ENCODE measurements at regions not wholly inside any gene's neighbourhood (a gene's known extent, or its start where the extent isn't known, plus 50 kb on each side); places are given as distances from the start of the nearest gene placed in this dataset.

DNA sequence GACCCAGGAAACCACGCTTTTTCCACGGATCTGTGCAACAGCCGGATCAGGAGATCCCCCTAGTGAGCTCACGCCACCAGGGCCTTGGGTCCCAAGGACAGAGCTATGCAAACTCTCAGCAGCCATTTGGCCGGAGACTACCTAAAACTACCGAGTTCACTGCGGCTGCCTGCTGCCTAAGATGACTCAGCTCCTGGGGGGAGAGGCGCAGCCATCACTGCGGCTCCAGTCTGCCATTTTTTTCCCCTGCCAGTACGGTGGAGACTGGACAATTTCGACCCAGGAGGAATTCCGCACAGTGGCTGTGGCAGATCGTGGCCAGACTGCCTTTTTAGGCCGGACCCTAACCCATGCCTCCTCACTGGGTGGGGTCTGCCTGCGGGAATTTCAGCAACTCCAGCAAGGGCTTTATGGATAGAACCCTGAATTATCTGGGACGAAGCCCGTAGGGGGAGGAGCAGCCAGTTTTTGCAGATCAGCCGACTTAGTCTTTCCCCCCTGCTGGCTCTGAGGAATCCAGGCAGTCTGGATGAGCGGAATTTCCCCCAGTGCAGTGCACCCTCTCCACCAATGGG is 424.9 kb upstream of the UBE2E3 start:
- no peaks in the 10 kb centered on the region for H4K20me1 ChIP-seq (ENCODE audit: low read length)
- H3K9ac ChIP-seq (ENCODE audit: low read length), result no peak overlapping the region
- H3K4me2 ChIP-seq (ENCODE audit: low read length), result no peak overlapping the region
- H3K79me2 ChIP-seq (ENCODE audit: low read length), result no peaks in the 10 kb centered on the region
- H3K36me3 ChIP-seq (ENCODE audit: low read depth, low read length), result no peaks in the 10 kb centered on the region
- no peaks in the 10 kb centered on the region for H3K27me3 ChIP-seq (ENCODE audit: low read length)
- no peaks in the 10 kb centered on the region for H3K9me3 ChIP-seq (ENCODE audit: low read length)
- no peak for DNase-seq
- TF ChIP-seq EZH2phosphoT487 (IDR thresholded peaks at IDR 0.05; ENCODE audit: borderline replicate concordance, low read length) (no peak), EZH2 (IDR thresholded peaks at IDR 0.05; ENCODE audit: low read length, unreplicated experiment) (no peak)
- TF ChIP-seq, protein P1, sequence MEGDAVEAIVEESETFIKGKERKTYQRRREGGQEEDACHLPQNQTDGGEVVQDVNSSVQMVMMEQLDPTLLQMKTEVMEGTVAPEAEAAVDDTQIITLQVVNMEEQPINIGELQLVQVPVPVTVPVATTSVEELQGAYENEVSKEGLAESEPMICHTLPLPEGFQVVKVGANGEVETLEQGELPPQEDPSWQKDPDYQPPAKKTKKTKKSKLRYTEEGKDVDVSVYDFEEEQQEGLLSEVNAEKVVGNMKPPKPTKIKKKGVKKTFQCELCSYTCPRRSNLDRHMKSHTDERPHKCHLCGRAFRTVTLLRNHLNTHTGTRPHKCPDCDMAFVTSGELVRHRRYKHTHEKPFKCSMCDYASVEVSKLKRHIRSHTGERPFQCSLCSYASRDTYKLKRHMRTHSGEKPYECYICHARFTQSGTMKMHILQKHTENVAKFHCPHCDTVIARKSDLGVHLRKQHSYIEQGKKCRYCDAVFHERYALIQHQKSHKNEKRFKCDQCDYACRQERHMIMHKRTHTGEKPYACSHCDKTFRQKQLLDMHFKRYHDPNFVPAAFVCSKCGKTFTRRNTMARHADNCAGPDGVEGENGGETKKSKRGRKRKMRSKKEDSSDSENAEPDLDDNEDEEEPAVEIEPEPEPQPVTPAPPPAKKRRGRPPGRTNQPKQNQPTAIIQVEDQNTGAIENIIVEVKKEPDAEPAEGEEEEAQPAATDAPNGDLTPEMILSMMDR (conservative IDR thresholded peaks at IDR 0.05; ENCODE audit: low read depth, low read length), result no peak
- POLR2A ChIA-PET (ENCODE audit: unreplicated experiment), result no interaction called here
- H3K4me3 ChIP-seq (ENCODE audit: low read length), result no peak overlapping the region
- H3K27ac ChIP-seq (ENCODE audit: low read length), result no peak overlapping the region
- CTCF ChIA-PET, result no interaction called here
- BruUV-seq (replicated peaks), result no TSS peak
- no peaks in the 10 kb centered on the region for H3F3A ChIP-seq (ENCODE audit: low read length, unreplicated experiment)
- H3K4me1 ChIP-seq (ENCODE audit: insufficient read depth, low read length), result no peaks in the 10 kb centered on the region
- no peak for ATAC-seq
- no peak overlapping the region for H2AFZ ChIP-seq (ENCODE audit: low read length)
- intact Hi-C loops (cut with micrococcal nuclease), result no loop called here
- no peaks in the 10 kb centered on the region for H3K9me2 ChIP-seq (replicated peaks; ENCODE audit: low read length)

GRCh38 chr2:180554330-180554729 is 426.1 kb upstream of the UBE2E3 start:
- DNase-seq (no peak), ATAC-seq (no peak)
- Histone ChIP-seq H3K9ac (ENCODE audit: low read length) (no peak overlapping the region), H4K20me1 (ENCODE audit: low read length) (no peaks in the 10 kb centered on the region), H3K4me1 (ENCODE audit: insufficient read depth, low read length) (no peaks in the 10 kb centered on the region), H3K27me3 (ENCODE audit: low read length) (no peaks in the 10 kb centered on the region), H3K9me3 (ENCODE audit: low read length) (no peaks in the 10 kb centered on the region), H3K27ac (ENCODE audit: low read length) (no peak overlapping the region), H2AFZ (ENCODE audit: low read length) (no peak overlapping the region), H3K36me3 (ENCODE audit: low read depth, low read length) (no peaks in the 10 kb centered on the region), H3K79me2 (ENCODE audit: low read length) (no peaks in the 10 kb centered on the region), H3K4me3 (ENCODE audit: low read length) (no peak overlapping the region), H3K9me2 (replicated peaks; ENCODE audit: low read length) (no peaks in the 10 kb centered on the region), H3K4me2 (ENCODE audit: low read length) (no peak overlapping the region), H3F3A (ENCODE audit: low read length, unreplicated experiment) (no peaks in the 10 kb centered on the region)
- POLR2A ChIA-PET (ENCODE audit: unreplicated experiment), result interaction anchor here (0.6 kb wide), 1 partner anchor 334 kb away, joined by 3 read pairs; no protein-coding TSS in a partner anchor
- CTCF ChIA-PET, result no interaction called here
- TF ChIP-seq, protein P1 (conservative IDR thresholded peaks at IDR 0.05; ENCODE audit: low read depth, low read length), result no peak
- TF ChIP-seq EZH2 (IDR thresholded peaks at IDR 0.05; ENCODE audit: low read length, unreplicated experiment) (no peak), EZH2phosphoT487 (IDR thresholded peaks at IDR 0.05; ENCODE audit: borderline replicate concordance, low read length) (no peak)
- BruUV-seq (replicated peaks), result no TSS peak
- intact Hi-C loops (cut with micrococcal nuclease), result no loop called here

DNA sequence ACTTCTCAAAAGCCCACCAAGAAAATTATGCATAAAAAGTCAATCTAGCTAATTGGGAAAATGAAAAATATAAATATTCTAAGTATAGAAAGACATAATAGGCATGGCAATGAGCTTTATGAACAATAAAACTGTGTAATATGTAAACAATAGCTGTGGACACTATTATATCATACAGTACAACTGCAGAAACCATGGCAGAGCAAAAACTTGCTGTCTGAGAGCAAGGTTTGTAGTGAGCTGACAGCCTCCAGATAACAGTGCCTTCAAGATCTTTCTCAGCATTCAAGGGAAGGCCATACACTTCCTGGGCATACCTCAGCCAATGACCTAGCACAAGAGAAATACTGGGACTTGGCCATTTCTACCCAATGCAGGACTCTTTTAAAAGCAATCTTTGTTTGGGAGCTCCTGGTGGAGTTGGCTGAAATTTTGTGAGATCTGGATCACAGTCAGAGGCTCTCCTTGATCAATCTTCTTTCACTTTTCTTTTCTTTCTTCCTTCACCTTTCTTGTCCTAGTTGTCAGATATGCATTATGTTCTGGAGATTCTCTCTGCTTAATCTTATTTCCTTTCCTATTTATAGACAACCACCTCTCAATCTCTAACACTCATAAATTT is 427.2 kb upstream of the UBE2E3 start:
- TF ChIP-seq, protein P1 (conservative IDR thresholded peaks at IDR 0.05; ENCODE audit: low read depth, low read length), result no peak
- TF ChIP-seq EZH2 (IDR thresholded peaks at IDR 0.05; ENCODE audit: low read length, unreplicated experiment) (no peak), EZH2phosphoT487 (IDR thresholded peaks at IDR 0.05; ENCODE audit: borderline replicate concordance, low read length) (no peak)
- H3K4me3 ChIP-seq (ENCODE audit: low read length), result no peak overlapping the region
- H4K20me1 ChIP-seq (ENCODE audit: low read length), result no peaks in the 10 kb centered on the region
- H3K4me2 ChIP-seq (ENCODE audit: low read length), result no peak overlapping the region
- H3K79me2 ChIP-seq (ENCODE audit: low read length), result no peaks in the 10 kb centered on the region
- no peak overlapping the region for H3K9ac ChIP-seq (ENCODE audit: low read length)
- ATAC-seq, result peak; percentile 76
- H3K9me3 ChIP-seq (ENCODE audit: low read length), result no peaks in the 10 kb centered on the region
- H3F3A ChIP-seq (ENCODE audit: low read length, unreplicated experiment), result no peaks in the 10 kb centered on the region
- H3K27me3 ChIP-seq (ENCODE audit: low read length), result no peaks in the 10 kb centered on the region
- H2AFZ ChIP-seq (ENCODE audit: low read length), result no peak overlapping the region
- H3K9me2 ChIP-seq (replicated peaks; ENCODE audit: low read length), result no peaks in the 10 kb centered on the region
- H3K27ac ChIP-seq (ENCODE audit: low read length), result no peak overlapping the region
- H3K36me3 ChIP-seq (ENCODE audit: low read depth, low read length), result no peaks in the 10 kb centered on the region
- POLR2A ChIA-PET (ENCODE audit: unreplicated experiment), result no interaction called here
- no TSS peak for BruUV-seq (replicated peaks)
- no peaks in the 10 kb centered on the region for H3K4me1 ChIP-seq (ENCODE audit: insufficient read depth, low read length)
- no peak for DNase-seq
- intact Hi-C loops (cut with micrococcal nuclease), result loop anchor here (2.0 kb wide), 1 partner anchor 32 kb away; no protein-coding TSS in a partner anchor
- CTCF ChIA-PET, result no interaction called here
